ENCODE measurements at regions not wholly inside any gene's neighbourhood (a gene's known extent, or its start where the extent isn't known, plus 50 kb on each side); places are given as distances from the start of the nearest gene placed in this dataset.

DNA sequence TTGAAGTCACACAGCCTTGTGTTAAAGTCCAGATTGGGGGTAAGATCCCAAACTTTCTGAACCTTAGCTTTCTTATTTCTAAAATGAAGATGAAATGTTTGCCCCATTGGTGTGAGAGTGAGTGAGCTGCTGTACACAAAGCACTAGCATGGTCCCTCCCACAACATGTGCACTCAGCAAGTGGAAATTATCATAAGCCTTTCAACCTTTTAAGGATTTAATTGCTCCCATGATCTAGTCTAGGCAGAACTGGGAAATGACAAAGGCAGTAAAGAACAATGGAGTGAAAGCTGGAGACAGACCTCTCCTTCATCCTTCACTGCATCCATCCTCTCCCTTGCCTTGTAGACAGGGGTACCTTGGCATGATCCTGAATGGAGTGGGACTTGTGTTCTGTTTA is 76.0 kb upstream of the GPR12 start:
- Histone ChIP-seq H3K4me2 (replicated peaks; ENCODE audit: extremely low read depth, low read length, poor library complexity, severe bottlenecking) (no peak overlapping the region), H3K9ac (ENCODE audit: insufficient read depth, low read length, poor library complexity, severe bottlenecking) (no peak overlapping the region), H3K79me2 (ENCODE audit: insufficient read depth, low read length) (no peaks in the 10 kb centered on the region), H3K4me3 (replicated peaks in 1 of 3; ENCODE audit: low read depth in 2 of 3, low read length in 3 of 3) (no peak overlapping the region), H3K27me3 (ENCODE audit: control insufficient read depth in 2 of 2, insufficient read depth in 2 of 2, low read length in 2 of 2) (no peaks in the 10 kb centered on the region), H3K36me3 (replicated peaks in 1 of 2; ENCODE audit: control insufficient read depth in 1 of 2, insufficient read depth in 2 of 2, low read length in 2 of 2) (no peaks in the 10 kb centered on the region), H3K4me1 (ENCODE audit: control insufficient read depth in 1 of 2, insufficient read depth in 2 of 2, low read length in 2 of 2) (no peaks in the 10 kb centered on the region), H2AFZ (ENCODE audit: insufficient read depth, low read depth, low read length, poor library complexity, severe bottlenecking) (no peak overlapping the region), H3K9me3 (replicated peaks in 1 of 2; ENCODE audit: control insufficient read depth in 1 of 2, insufficient read depth in 1 of 2, low read length in 2 of 2) (no peaks in the 10 kb centered on the region), H3K27ac (ENCODE audit: low read depth in 1 of 2, low read length in 2 of 2) (no peak overlapping the region), H4K20me1 (ENCODE audit: insufficient read depth, low read length) (no peaks in the 10 kb centered on the region)
- H3K27ac Mint-ChIP-seq = no peak overlapping the region
- no peak for DNase-seq
- intact Hi-C loops (cut with micrococcal nuclease) = no loop called here
- TF ChIP-seq, protein P1, sequence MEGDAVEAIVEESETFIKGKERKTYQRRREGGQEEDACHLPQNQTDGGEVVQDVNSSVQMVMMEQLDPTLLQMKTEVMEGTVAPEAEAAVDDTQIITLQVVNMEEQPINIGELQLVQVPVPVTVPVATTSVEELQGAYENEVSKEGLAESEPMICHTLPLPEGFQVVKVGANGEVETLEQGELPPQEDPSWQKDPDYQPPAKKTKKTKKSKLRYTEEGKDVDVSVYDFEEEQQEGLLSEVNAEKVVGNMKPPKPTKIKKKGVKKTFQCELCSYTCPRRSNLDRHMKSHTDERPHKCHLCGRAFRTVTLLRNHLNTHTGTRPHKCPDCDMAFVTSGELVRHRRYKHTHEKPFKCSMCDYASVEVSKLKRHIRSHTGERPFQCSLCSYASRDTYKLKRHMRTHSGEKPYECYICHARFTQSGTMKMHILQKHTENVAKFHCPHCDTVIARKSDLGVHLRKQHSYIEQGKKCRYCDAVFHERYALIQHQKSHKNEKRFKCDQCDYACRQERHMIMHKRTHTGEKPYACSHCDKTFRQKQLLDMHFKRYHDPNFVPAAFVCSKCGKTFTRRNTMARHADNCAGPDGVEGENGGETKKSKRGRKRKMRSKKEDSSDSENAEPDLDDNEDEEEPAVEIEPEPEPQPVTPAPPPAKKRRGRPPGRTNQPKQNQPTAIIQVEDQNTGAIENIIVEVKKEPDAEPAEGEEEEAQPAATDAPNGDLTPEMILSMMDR (IDR thresholded peaks at IDR 0.05) = no peak
- no peak overlapping the region for H3K4me3 Mint-ChIP-seq
- H3K27me3 Mint-ChIP-seq (ENCODE audit: low read depth in 3 of 3) = peaks cover 5 to 14% (median 9%) of the 10 kb centered on the region in 3 donors
- no peaks in the 10 kb centered on the region for H3K36me3 Mint-ChIP-seq
- H3K4me1 Mint-ChIP-seq = no peaks in the 10 kb centered on the region
- H3K9me3 Mint-ChIP-seq = peaks cover 0 to 3% (median 2%) of the 10 kb centered on the region in 7 donors

DNA sequence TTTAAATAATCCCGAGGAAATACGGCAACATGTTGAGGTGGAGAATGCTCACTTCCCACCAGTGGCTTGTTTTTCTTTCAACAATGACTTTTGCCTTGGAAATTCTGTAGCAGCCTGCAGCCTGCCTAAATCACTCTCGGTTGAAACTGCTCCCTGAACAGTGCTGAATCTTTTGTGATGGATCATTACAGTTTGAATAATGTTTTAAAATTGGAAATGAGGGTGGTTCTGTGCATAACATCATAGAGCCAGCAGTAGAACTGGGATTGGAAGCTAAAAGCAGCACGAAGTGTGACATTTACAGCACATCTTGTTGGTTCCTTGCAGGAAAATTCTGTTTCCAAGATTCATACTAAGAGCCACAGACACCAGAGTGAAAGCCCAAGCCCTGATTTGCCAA is 74.1 kb upstream of the GPR12 start:
- no peak overlapping the region for H3K27ac Mint-ChIP-seq
- H3K9me3 ChIP-seq (replicated peaks in 1 of 2; ENCODE audit: control insufficient read depth in 1 of 2, insufficient read depth in 1 of 2, low read length in 2 of 2) = no peaks in the 10 kb centered on the region
- H3K9ac ChIP-seq (ENCODE audit: insufficient read depth, low read length, poor library complexity, severe bottlenecking) = no peak overlapping the region
- intact Hi-C loops (cut with micrococcal nuclease) = no loop called here
- no peaks in the 10 kb centered on the region for H3K36me3 Mint-ChIP-seq
- no peaks in the 10 kb centered on the region for H3K36me3 ChIP-seq (replicated peaks in 1 of 2; ENCODE audit: control insufficient read depth in 1 of 2, insufficient read depth in 2 of 2, low read length in 2 of 2)
- no peak overlapping the region for H3K27ac ChIP-seq (ENCODE audit: low read depth in 1 of 2, low read length in 2 of 2)
- peaks cover 0 to 3% (median 2%) of the 10 kb centered on the region in 7 donors for H3K9me3 Mint-ChIP-seq
- no peaks in the 10 kb centered on the region for H3K4me1 ChIP-seq (ENCODE audit: control insufficient read depth in 1 of 2, insufficient read depth in 2 of 2, low read length in 2 of 2)
- no peaks in the 10 kb centered on the region for H4K20me1 ChIP-seq (ENCODE audit: insufficient read depth, low read length)
- H2AFZ ChIP-seq (ENCODE audit: insufficient read depth, low read depth, low read length, poor library complexity, severe bottlenecking) = no peak overlapping the region
- H3K4me3 Mint-ChIP-seq = no peak overlapping the region
- WGBS (ENCODE audit: insufficient coverage) = 35% methylated on average over 2 of the region's 4 CpGs
- H3K27me3 ChIP-seq (ENCODE audit: control insufficient read depth in 2 of 2, insufficient read depth in 2 of 2, low read length in 2 of 2) = no peaks in the 10 kb centered on the region
- H3K4me1 Mint-ChIP-seq = no peaks in the 10 kb centered on the region
- H3K4me3 ChIP-seq (replicated peaks in 1 of 3; ENCODE audit: low read depth in 2 of 3, low read length in 3 of 3) = no peak overlapping the region
- DNase-seq = no peak
- TF ChIP-seq, protein P1 (IDR thresholded peaks at IDR 0.05) = no peak
- no peak overlapping the region for H3K4me2 ChIP-seq (replicated peaks; ENCODE audit: extremely low read depth, low read length, poor library complexity, severe bottlenecking)
- no peaks in the 10 kb centered on the region for H3K79me2 ChIP-seq (ENCODE audit: insufficient read depth, low read length)
- H3K27me3 Mint-ChIP-seq (ENCODE audit: low read depth in 3 of 3) = peaks cover 4 to 11% (median 8%) of the 10 kb centered on the region in 3 donors

Measured in CD14-positive monocyte (primary cell).